ENCODE measurements at regions not wholly inside any gene's neighbourhood (a gene's known extent, or its start where the extent isn't known, plus 50 kb on each side); places are given as distances from the start of the nearest gene placed in this dataset.

GRCh38 chr2:67840460-67841068 is 222.2 kb downstream of the C1D start:
- TF ChIP-seq, protein P1, sequence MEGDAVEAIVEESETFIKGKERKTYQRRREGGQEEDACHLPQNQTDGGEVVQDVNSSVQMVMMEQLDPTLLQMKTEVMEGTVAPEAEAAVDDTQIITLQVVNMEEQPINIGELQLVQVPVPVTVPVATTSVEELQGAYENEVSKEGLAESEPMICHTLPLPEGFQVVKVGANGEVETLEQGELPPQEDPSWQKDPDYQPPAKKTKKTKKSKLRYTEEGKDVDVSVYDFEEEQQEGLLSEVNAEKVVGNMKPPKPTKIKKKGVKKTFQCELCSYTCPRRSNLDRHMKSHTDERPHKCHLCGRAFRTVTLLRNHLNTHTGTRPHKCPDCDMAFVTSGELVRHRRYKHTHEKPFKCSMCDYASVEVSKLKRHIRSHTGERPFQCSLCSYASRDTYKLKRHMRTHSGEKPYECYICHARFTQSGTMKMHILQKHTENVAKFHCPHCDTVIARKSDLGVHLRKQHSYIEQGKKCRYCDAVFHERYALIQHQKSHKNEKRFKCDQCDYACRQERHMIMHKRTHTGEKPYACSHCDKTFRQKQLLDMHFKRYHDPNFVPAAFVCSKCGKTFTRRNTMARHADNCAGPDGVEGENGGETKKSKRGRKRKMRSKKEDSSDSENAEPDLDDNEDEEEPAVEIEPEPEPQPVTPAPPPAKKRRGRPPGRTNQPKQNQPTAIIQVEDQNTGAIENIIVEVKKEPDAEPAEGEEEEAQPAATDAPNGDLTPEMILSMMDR (IDR thresholded peaks at IDR 0.05; ENCODE audit: low read depth, low read length), result peak; percentile 94
- peak; percentile 80 to 85 for DNase-seq (ENCODE audit: low read depth in 2 of 2)

GRCh38 chr2:67841711-67842110 is 221.1 kb downstream of the C1D start:
- DNase-seq (ENCODE audit: low read depth in 2 of 2), result no peak
- TF ChIP-seq, protein P1 (IDR thresholded peaks at IDR 0.05; ENCODE audit: low read depth, low read length), result no peak
- H3K4me3 ChIP-seq (replicated peaks in 1 of 2; ENCODE audit: low read depth in 2 of 2, low read length in 2 of 2), result no peak overlapping the region

More at GRCh38 chr2:67840460-67841068, 222.2 kb downstream of the C1D start:
- H3K4me3 ChIP-seq (replicated peaks in 1 of 2; ENCODE audit: low read depth in 2 of 2, low read length in 2 of 2), result no peak overlapping the region

GRCh38 chr2:67842375-67842959 is 220.3 kb downstream of the C1D start:
- no peak overlapping the region for H3K4me3 ChIP-seq (replicated peaks in 1 of 2; ENCODE audit: low read depth in 2 of 2, low read length in 2 of 2)
- no peak for DNase-seq (ENCODE audit: low read depth in 2 of 2)
- TF ChIP-seq, protein P1 (IDR thresholded peaks at IDR 0.05; ENCODE audit: low read depth, low read length), result no peak

GRCh38 chr2:67844024-67844540 is 218.7 kb downstream of the C1D start:
- TF ChIP-seq, protein P1 (IDR thresholded peaks at IDR 0.05; ENCODE audit: low read depth, low read length), result no peak
- H3K4me3 ChIP-seq (replicated peaks in 1 of 2; ENCODE audit: low read depth in 2 of 2, low read length in 2 of 2), result no peak overlapping the region
- DNase-seq (ENCODE audit: low read depth in 2 of 2), result no peak

GRCh38 chr2:67845621-67846369 is 217.0 kb downstream of the C1D start:
- DNase-seq (ENCODE audit: low read depth in 2 of 2), result no peak
- TF ChIP-seq, protein P1 (IDR thresholded peaks at IDR 0.05; ENCODE audit: low read depth, low read length), result no peak
- no peak overlapping the region for H3K4me3 ChIP-seq (replicated peaks in 1 of 2; ENCODE audit: low read depth in 2 of 2, low read length in 2 of 2)

GRCh38 chr2:67846370-67847070 is 216.3 kb downstream of the C1D start:
- H3K4me3 ChIP-seq (replicated peaks in 1 of 2; ENCODE audit: low read depth in 2 of 2, low read length in 2 of 2), result no peak overlapping the region
- peak; percentile 97 to 98 for DNase-seq (ENCODE audit: low read depth in 2 of 2)
- TF ChIP-seq, protein P1 (IDR thresholded peaks at IDR 0.05; ENCODE audit: low read depth, low read length), result peak; percentile 72

Data from cardiac fibroblast (primary cell).